Upper lobe of left lung (tissue), 4 donors: ENCODE measurements at regions not wholly inside any gene's neighbourhood (a gene's known extent, or its start where the extent isn't known, plus 50 kb on each side); places are given as distances from the start of the nearest gene placed in this dataset.

Source experiments
- EP300 ChIP-seq, 4 donors: sonication (generic); formaldehyde crosslinking; IDR thresholded peaks; one replicate each; pipeline ENCODE4 v1.5.1; 2017; ENCODE audit warnings: antibody characterized with exemption in 4 of 4, control low read depth in 2 of 4
- POLR2A ChIP-seq, 4 donors: fragments of 450-650 bp; IDR thresholded peaks; one replicate each; pipeline ENCODE4 v1.5.1; 2016 to 2017; ENCODE audit warnings: antibody characterized with exemption in 4 of 4, mild to moderate bottlenecking in 2 of 4
- POLR2AphosphoS5 ChIP-seq, 2 donors: sonication (generic); formaldehyde crosslinking; IDR thresholded peaks; one replicate each; pipeline ENCODE4 v1.5.1; 2017; ENCODE audit warnings: antibody characterized with exemption in 2 of 2
- TF ChIP-seq, protein P1 (sequence below), 6 experiments: fragments of 450-650 bp in 4 of 6; fragments of 200-600 bp in 2 of 6; sonication (generic) in 2 of 6; IDR thresholded peaks; one replicate each; pipeline ENCODE4 v1.5.1; 2016 to 2019; ENCODE audit warnings: antibody characterized with exemption in 6 of 6

DNA sequence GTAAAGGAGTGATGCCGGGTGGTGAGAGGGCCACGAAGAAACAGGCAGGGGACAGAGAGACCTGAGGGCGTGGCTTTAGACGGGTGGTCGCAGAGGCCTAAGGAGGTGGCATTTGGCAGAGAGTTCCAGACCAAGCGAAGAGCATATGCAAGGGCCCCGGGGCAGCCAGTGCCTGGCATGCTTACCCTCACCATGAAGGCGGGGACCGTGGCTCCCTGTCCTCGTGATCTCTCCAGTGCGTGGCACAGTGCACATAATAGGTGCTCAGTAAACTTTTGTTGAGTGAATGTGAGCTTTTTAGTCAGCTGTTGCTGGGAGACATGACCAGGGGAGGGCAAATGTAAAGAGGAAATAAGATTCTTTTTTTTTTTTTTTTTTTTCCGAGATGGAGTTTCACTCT lies 245.6 kb upstream of the GSE1 start:
- no peak for TF ChIP-seq POLR2AphosphoS5 (IDR thresholded peaks at IDR 0.05)
- TF ChIP-seq, protein P1, sequence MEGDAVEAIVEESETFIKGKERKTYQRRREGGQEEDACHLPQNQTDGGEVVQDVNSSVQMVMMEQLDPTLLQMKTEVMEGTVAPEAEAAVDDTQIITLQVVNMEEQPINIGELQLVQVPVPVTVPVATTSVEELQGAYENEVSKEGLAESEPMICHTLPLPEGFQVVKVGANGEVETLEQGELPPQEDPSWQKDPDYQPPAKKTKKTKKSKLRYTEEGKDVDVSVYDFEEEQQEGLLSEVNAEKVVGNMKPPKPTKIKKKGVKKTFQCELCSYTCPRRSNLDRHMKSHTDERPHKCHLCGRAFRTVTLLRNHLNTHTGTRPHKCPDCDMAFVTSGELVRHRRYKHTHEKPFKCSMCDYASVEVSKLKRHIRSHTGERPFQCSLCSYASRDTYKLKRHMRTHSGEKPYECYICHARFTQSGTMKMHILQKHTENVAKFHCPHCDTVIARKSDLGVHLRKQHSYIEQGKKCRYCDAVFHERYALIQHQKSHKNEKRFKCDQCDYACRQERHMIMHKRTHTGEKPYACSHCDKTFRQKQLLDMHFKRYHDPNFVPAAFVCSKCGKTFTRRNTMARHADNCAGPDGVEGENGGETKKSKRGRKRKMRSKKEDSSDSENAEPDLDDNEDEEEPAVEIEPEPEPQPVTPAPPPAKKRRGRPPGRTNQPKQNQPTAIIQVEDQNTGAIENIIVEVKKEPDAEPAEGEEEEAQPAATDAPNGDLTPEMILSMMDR (IDR thresholded peaks at IDR 0.05) = no peak
- TF ChIP-seq POLR2A (IDR thresholded peaks at IDR 0.05) = no peak
- TF ChIP-seq EP300 (IDR thresholded peaks at IDR 0.05) = no peak
